H1 (cell line): ENCODE measurements at regions not wholly inside any gene's neighbourhood (a gene's known extent, or its start where the extent isn't known, plus 50 kb on each side); places are given as distances from the start of the nearest gene placed in this dataset.
"Not testable (repeated sequence)": the region's sequence is repeated elsewhere in the genome, so short reads cannot be mapped to it uniquely, and the experiment has no call there.

Experiments
- CTCF ChIA-PET: fragments of 300-600 bp; sonication (Branson Sonifier 250); formaldehyde crosslinking; loops from one replicate; lab custom pipeline; 2021; ENCODE audit not compliant: partially characterized antibody; lab: Charles Lee
- POLR2A ChIA-PET: fragments of 300-600 bp; sonication (Branson Sonifier 250); formaldehyde crosslinking; loops from one replicate; lab custom pipeline; 2021; ENCODE audit warnings: inconsistent platforms; ENCODE audit not compliant: partially characterized antibody; lab: Charles Lee
- DNase-seq, 2 experiments: peaks; one replicate each; pipeline versions ENCODE4 v3.0.0 to v3.0.0-alpha.2; 2010 to 2022; ENCODE audit warnings: low spot score in 2 of 2, low read depth in 1 of 2, mixed read lengths in 1 of 2
- FAIRE-seq: peaks from 2 replicates; lab custom pipeline; 2011; peaks lifted over from hg19 to GRCh38; lab: Jason Lieb, UNC
- H2AFZ ChIP-seq: 2 replicates; pipeline ENCODE4 v1.8.1; 2012; ENCODE audit warnings: low read length, inconsistent platforms
- H2AK5ac ChIP-seq: 2 replicates; pipeline ENCODE4 v1.6.1; 2013; ENCODE audit warnings: low read depth, low read length
- H2BK120ac ChIP-seq: replicated peaks from 2 replicates; pipeline ENCODE3; 2013; ENCODE audit warnings: low read depth, low read length, inconsistent platforms
- H2BK12ac ChIP-seq: 2 replicates; pipeline ENCODE4 v1.6.1; 2013; ENCODE audit warnings: low read depth, low read length
- H2BK15ac ChIP-seq: 2 replicates; pipeline ENCODE4 v1.6.1; 2013; ENCODE audit warnings: low read length
- H2BK20ac ChIP-seq: 2 replicates; pipeline ENCODE4 v1.6.1; 2013; ENCODE audit warnings: low read length
- H2BK5ac ChIP-seq: 2 replicates; pipeline ENCODE4 v1.6.1; 2013; ENCODE audit warnings: low read depth, low read length
- H3K14ac ChIP-seq: 2 replicates; pipeline ENCODE4 v1.6.1; 2013; ENCODE audit warnings: inconsistent platforms; ENCODE audit not compliant: insufficient read length
- H3K18ac ChIP-seq: 2 replicates; pipeline ENCODE4 v1.6.1; 2013; ENCODE audit warnings: low read length; ENCODE audit errors: extremely low read depth
- H3K23ac ChIP-seq: 2 replicates; pipeline ENCODE4 v1.6.1; 2013; ENCODE audit warnings: inconsistent platforms; ENCODE audit not compliant: insufficient read length
- H3K23me2 ChIP-seq: 2 replicates; pipeline ENCODE4 v1.6.1; 2013; ENCODE audit warnings: low read depth, low read length
- H3K27ac ChIP-seq: 2 replicates; pipeline ENCODE4 v1.6.1; 2011; ENCODE audit warnings: low read depth, low read length, inconsistent platforms
- H3K27me3 ChIP-seq, 4 experiments: replicated peaks in 1 of 4; 1 replicate in 1 of 4; 2 replicates in 3 of 4; pipeline versions ENCODE4 v1.6.1 to v1.8.1; 2011 to 2013; ENCODE audit warnings: low read length in 3 of 4, mild to moderate bottlenecking in 3 of 4, inconsistent platforms in 2 of 4, mixed read lengths in 2 of 4, moderate library complexity in 1 of 4; ENCODE audit not compliant: control insufficient read depth in 3 of 4, insufficient read depth in 3 of 4; ENCODE audit errors: extremely low read depth in 1 of 4
- H3K36me3 ChIP-seq, 4 experiments: 2 replicates each; pipeline versions ENCODE4 v1.6.1 to v1.8.1; 2011 to 2013; ENCODE audit warnings: mild to moderate bottlenecking in 4 of 4, low read length in 3 of 4, moderate library complexity in 2 of 4, control low read depth in 1 of 4, inconsistent platforms in 1 of 4; ENCODE audit not compliant: insufficient read depth in 4 of 4, control insufficient read depth in 2 of 4
- H3K4ac ChIP-seq: replicated peaks from 2 replicates; pipeline ENCODE3; 2013; ENCODE audit warnings: low read length, low read depth, mixed read lengths, inconsistent platforms; ENCODE audit not compliant: insufficient read length
- H3K4me1 ChIP-seq, 4 experiments: replicated peaks in 1 of 4; 1 replicate in 1 of 4; 2 replicates in 3 of 4; pipeline versions ENCODE4 v1.6.1 to v1.8.1; 2011 to 2013; ENCODE audit warnings: low read length in 3 of 4, inconsistent platforms in 2 of 4, mixed read lengths in 1 of 4; ENCODE audit not compliant: insufficient read depth in 4 of 4, control insufficient read depth in 3 of 4
- H3K4me2 ChIP-seq, 2 experiments: 2 replicates each; pipeline versions ENCODE4 v1.6.1 to v1.8.1; 2011 to 2013; ENCODE audit warnings: low read depth in 2 of 2, low read length in 2 of 2, control low read depth in 1 of 2, inconsistent platforms in 1 of 2, mild to moderate bottlenecking in 1 of 2; ENCODE audit not compliant: insufficient read depth in 1 of 2
- H3K4me3 ChIP-seq, 4 experiments: fragments of 200-600, 300-600 bp in 1 of 4; sonication (generic), shearing (Covaris generic), sonication (Bioruptor Twin) in 1 of 4; 2 replicates each; pipeline versions ENCODE4 v1.5.1 to v1.8.1; 2011 to 2016; ENCODE audit warnings: low read length in 4 of 4, low read depth in 3 of 4, control low read depth in 2 of 4, inconsistent platforms in 2 of 4, mild to moderate bottlenecking in 2 of 4, mixed read lengths in 1 of 4, moderate library complexity in 1 of 4; ENCODE audit not compliant: insufficient read depth in 2 of 4; ENCODE audit errors: extremely low read depth in 1 of 4
- H3K56ac ChIP-seq: replicated peaks from 2 replicates; pipeline ENCODE3; 2013; ENCODE audit warnings: low read depth, mild to moderate bottlenecking, mixed read lengths, low read length, inconsistent platforms; ENCODE audit not compliant: insufficient read length
- H3K79me1 ChIP-seq: 2 replicates; pipeline ENCODE4 v1.6.1; 2013; ENCODE audit warnings: low read depth, low read length, control low read depth
- H3K79me2 ChIP-seq, 2 experiments: 2 replicates each; pipeline versions ENCODE4 v1.6.1 to v1.8.1; 2012 to 2013; ENCODE audit warnings: low read length in 2 of 2, mild to moderate bottlenecking in 2 of 2, inconsistent platforms in 1 of 2; ENCODE audit not compliant: insufficient read depth in 2 of 2, control insufficient read depth in 1 of 2
- H3K9ac ChIP-seq, 4 experiments: replicated peaks in 1 of 4; 1 replicate in 1 of 4; 2 replicates in 3 of 4; pipeline versions ENCODE4 v1.6.1 to v1.8.1; 2011 to 2013; ENCODE audit warnings: low read depth in 3 of 4, low read length in 3 of 4, control low read depth in 2 of 4, mild to moderate bottlenecking in 2 of 4, moderate library complexity in 2 of 4, inconsistent platforms in 1 of 4; ENCODE audit errors: extremely low read depth in 1 of 4
- H3K9me3 ChIP-seq, 2 experiments: 2 replicates each; pipeline versions ENCODE4 v1.6.1 to v1.8.1; 2012 to 2013; ENCODE audit warnings: mild to moderate bottlenecking in 2 of 2, moderate library complexity in 2 of 2, control low read depth in 1 of 2, inconsistent platforms in 1 of 2, low read depth in 1 of 2, low read length in 1 of 2, mixed read lengths in 1 of 2; ENCODE audit not compliant: insufficient read depth in 2 of 2
- H4K20me1 ChIP-seq, 2 experiments: replicated peaks in 1 of 2; 2 replicates each; pipeline versions ENCODE3 to v1.8.1; 2011 to 2013; ENCODE audit warnings: inconsistent platforms in 2 of 2, low read length in 2 of 2, mild to moderate bottlenecking in 1 of 2; ENCODE audit not compliant: insufficient read depth in 2 of 2, control insufficient read depth in 1 of 2
- H4K5ac ChIP-seq: 2 replicates; pipeline ENCODE4 v1.6.1; 2013; ENCODE audit warnings: low read length, low read depth, mixed read lengths, inconsistent platforms; ENCODE audit not compliant: insufficient read length
- H4K8ac ChIP-seq: 2 replicates; pipeline ENCODE4 v1.8.0; 2013; ENCODE audit warnings: mild to moderate bottlenecking, moderate library complexity, low read length, inconsistent platforms; ENCODE audit not compliant: insufficient read depth; ENCODE audit errors: extremely low read depth
- H4K91ac ChIP-seq: replicated peaks from 2 replicates; pipeline ENCODE3; 2013; ENCODE audit warnings: low read length, mixed read lengths, inconsistent platforms; ENCODE audit not compliant: insufficient read length
- EZH2 ChIP-seq: fragments of 200-600 bp; sonication (generic); IDR thresholded peaks from 2 replicates; pipeline ENCODE4 v1.7.1; 2012; ENCODE audit warnings: low read depth, mild to moderate bottlenecking, moderate library complexity, low read length, inconsistent platforms; ENCODE audit not compliant: severe bottlenecking
- HDAC2 ChIP-seq, 2 experiments: fragments of 300-600 bp in 1 of 2; sonication (generic) in 1 of 2; IDR thresholded peaks; 2 replicates each; pipeline ENCODE4 v1.6.1; 2011 to 2012; ENCODE audit warnings: low read depth in 2 of 2, low read length in 2 of 2, mild to moderate bottlenecking in 2 of 2, moderate library complexity in 2 of 2, borderline replicate concordance in 1 of 2, inconsistent platforms in 1 of 2
- JUN ChIP-seq: IDR thresholded peaks from 2 replicates; pipeline ENCODE4 v1.6.1; 2011; ENCODE audit warnings: low read depth, mild to moderate bottlenecking, improper control_type of control experiment, low read length
- RXRA ChIP-seq: IDR thresholded peaks from 2 replicates; pipeline ENCODE4 v1.6.1; 2011; ENCODE audit warnings: low read depth, mild to moderate bottlenecking, low read length, moderate library complexity; ENCODE audit not compliant: insufficient read depth
- SIX5 ChIP-seq: IDR thresholded peaks from 2 replicates; pipeline ENCODE4 v1.6.1; 2011; ENCODE audit warnings: mild to moderate bottlenecking, low read depth, low read length
- SP4 ChIP-seq: IDR thresholded peaks from 2 replicates; pipeline ENCODE4 v1.6.1; 2012; ENCODE audit warnings: low read length, inconsistent platforms
- WGBS, 2 experiments: shearing (Covaris generic) in 1 of 2; methylation state at CpG; one replicate each; pipeline versions ENCODE4 v1.1.6 to v1.1.7; 2013 to 2015; ENCODE audit warnings: low lambda C conversion rate in 2 of 2, mixed read lengths in 2 of 2, inconsistent platforms in 1 of 2, low coverage in 1 of 2, missing lambda C conversion rate in 1 of 2; ENCODE audit not compliant: insufficient replicate concordance in 2 of 2, insufficient coverage in 1 of 2, insufficient read length in 1 of 2; ENCODE audit errors: extremely low coverage in 1 of 2, missing lambda C conversion rate in 1 of 2; 5-methylcytosine and 5-hydroxymethylcytosine counted together

DNA sequence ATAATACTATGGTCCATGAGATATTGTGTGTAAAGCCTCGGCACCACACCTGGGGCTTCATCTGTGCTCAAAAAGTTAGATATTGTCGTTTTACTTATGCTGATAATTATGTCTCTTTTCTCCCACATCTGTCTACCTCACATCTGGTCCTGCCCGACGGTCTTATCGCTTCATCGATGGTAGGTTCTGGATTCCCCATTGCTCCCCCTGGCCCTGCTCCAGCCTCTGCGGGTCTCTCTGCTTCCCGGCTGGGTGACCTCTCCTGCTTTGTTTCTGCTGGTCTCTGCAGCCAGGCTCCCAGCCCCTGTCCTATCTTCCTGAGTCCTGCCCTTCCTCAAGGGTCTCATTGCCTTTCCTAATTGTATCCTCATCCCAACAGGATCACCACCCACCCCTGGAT lies 294.2 kb downstream of the NDUFA10 start:
- POLR2A ChIA-PET = no interaction called here

DNA sequence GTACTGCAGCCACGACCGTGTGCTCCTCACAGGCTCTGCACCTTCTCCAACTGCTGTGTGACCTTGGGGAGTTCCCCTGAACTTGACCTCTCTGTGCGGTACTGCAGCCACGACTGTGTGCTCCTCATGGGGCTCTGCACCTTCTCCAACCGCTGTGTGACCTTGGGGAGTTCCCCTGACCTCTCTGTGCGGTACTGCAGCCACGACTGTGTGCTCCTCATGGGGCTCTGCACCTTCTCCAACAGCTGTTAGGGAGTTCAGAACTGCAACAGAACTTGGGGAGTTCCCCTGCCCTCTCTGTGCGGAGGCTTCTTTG lies 294.6 kb downstream of the NDUFA10 start:
- H2BK12ac ChIP-seq, H2BK120ac ChIP-seq, H3K18ac ChIP-seq, H3K79me2 ChIP-seq, H3K36me3 ChIP-seq, H4K20me1 ChIP-seq, H2AK5ac ChIP-seq, H4K91ac ChIP-seq, H4K8ac ChIP-seq, FAIRE-seq, H3K27me3 ChIP-seq, H2AFZ ChIP-seq, H3K9ac ChIP-seq, H2BK15ac ChIP-seq, H2BK5ac ChIP-seq, H2BK20ac ChIP-seq, H3K4me2 ChIP-seq, H3K79me1 ChIP-seq, H3K9me3 ChIP-seq, CTCF ChIA-PET, H3K4me1 ChIP-seq, H3K4ac ChIP-seq, POLR2A ChIA-PET, DNase-seq, H3K56ac ChIP-seq, H3K23me2 ChIP-seq, H3K23ac ChIP-seq, H3K27ac ChIP-seq, H3K4me3 ChIP-seq, H4K5ac ChIP-seq, H3K14ac ChIP-seq: not testable (repeated sequence)
- WGBS, 2 experiments = 95% methylated on average over 7 of the region's 8 CpGs; no CpG with 5 or more reads in 1 of the 2 experiments

More for the DNA sequence above, 294.2 kb downstream of the NDUFA10 start:
- WGBS, 2 experiments = 90% methylated on average over 8 of the region's 8 CpGs; no CpG with 5 or more reads in 1 of the 2 experiments
- H4K20me1 ChIP-seq = no peaks in the 10 kb centered on the region
- no peak overlapping the region for H2BK12ac ChIP-seq
- no peaks in the 10 kb centered on the region for H3K27me3 ChIP-seq
- no peak overlapping the region for H3K4ac ChIP-seq
- no peak overlapping the region for H2AFZ ChIP-seq
- no peak for FAIRE-seq
- H3K4me3 ChIP-seq = no peak overlapping the region
- H3K4me1 ChIP-seq = no peaks in the 10 kb centered on the region; a peak in 2 of 7 replicates
- no peak overlapping the region for H3K9ac ChIP-seq
- no peak overlapping the region for H3K56ac ChIP-seq
- no peak for TF ChIP-seq HDAC2 (IDR thresholded peaks at IDR 0.05; ENCODE audit: borderline replicate concordance in 1 of 2, low read depth in 2 of 2, low read length in 2 of 2)
- TF ChIP-seq EZH2 = no peak
- TF ChIP-seq SP4 = no peak
- no peak for TF ChIP-seq JUN
- TF ChIP-seq SIX5 = no peak
- TF ChIP-seq RXRA = no peak
- H3K27ac ChIP-seq = no peak overlapping the region
- no peak overlapping the region for H2BK15ac ChIP-seq
- no peak for DNase-seq
- no peak overlapping the region for H3K18ac ChIP-seq
- no peak overlapping the region for H2AK5ac ChIP-seq
- H2BK120ac ChIP-seq = no peak overlapping the region
- H4K8ac ChIP-seq = no peak overlapping the region
- H4K91ac ChIP-seq = no peak overlapping the region
- H3K79me1 ChIP-seq = no peaks in the 10 kb centered on the region
- no peaks in the 10 kb centered on the region for H3K36me3 ChIP-seq
- no peak overlapping the region for H3K14ac ChIP-seq
- no peaks in the 10 kb centered on the region for H3K79me2 ChIP-seq
- no peaks in the 10 kb centered on the region for H3K23me2 ChIP-seq
- H3K4me2 ChIP-seq = no peak overlapping the region
- H3K9me3 ChIP-seq = no peaks in the 10 kb centered on the region
- no peak overlapping the region for H3K23ac ChIP-seq
- CTCF ChIA-PET = no interaction called here
- H2BK5ac ChIP-seq = no peak overlapping the region
- H4K5ac ChIP-seq = no peak overlapping the region
- no peak overlapping the region for H2BK20ac ChIP-seq
